HEK293 (cell line): ENCODE measurements at regions not wholly inside any gene's neighbourhood (a gene's known extent, or its start where the extent isn't known, plus 50 kb on each side); places are given as distances from the start of the nearest gene placed in this dataset.

Source experiments
- KLF1 ChIP-seq: fragments of 450-650 bp; formaldehyde crosslinking; IDR thresholded peaks from 2 replicates; pipeline ENCODE4 v1.5.1; 2016; ENCODE audit warnings: missing biosample characterization, missing genetic modification characterization
- REST ChIP-seq: fragments of 450-650 bp; formaldehyde crosslinking; IDR thresholded peaks from 2 replicates; pipeline ENCODE4 v1.5.1; 2016; ENCODE audit warnings: missing biosample characterization, missing genetic modification characterization
- ZBTB17 ChIP-seq: fragments of 450-650 bp; formaldehyde crosslinking; IDR thresholded peaks from 2 replicates; pipeline ENCODE4 v1.5.1; 2016; ENCODE audit warnings: missing biosample characterization, missing genetic modification characterization
- ZNF311 ChIP-seq: fragments of 450-650 bp; formaldehyde crosslinking; IDR thresholded peaks from 2 replicates; pipeline ENCODE4 v1.5.1; 2017; ENCODE audit warnings: missing biosample characterization, missing genetic modification characterization, borderline replicate concordance
- ZNF521 ChIP-seq: fragments of 450-650 bp; formaldehyde crosslinking; IDR thresholded peaks from 2 replicates; pipeline ENCODE4 v1.5.1; 2017; ENCODE audit warnings: missing biosample characterization, mild to moderate bottlenecking, missing genetic modification characterization
- ZNF549 ChIP-seq: fragments of 450-650 bp; IDR thresholded peaks from 2 replicates; pipeline ENCODE4 v1.5.1; 2018; ENCODE audit warnings: missing biosample characterization, missing genetic modification characterization, mild to moderate bottlenecking, inconsistent platforms, moderate library complexity
- ZNF561 ChIP-seq: fragments of 450-650 bp; IDR thresholded peaks from 2 replicates; pipeline ENCODE4 v1.5.1; 2018; ENCODE audit warnings: missing biosample characterization, missing genetic modification characterization, borderline replicate concordance
- ZNF658 ChIP-seq: fragments of 450-650 bp; formaldehyde crosslinking; IDR thresholded peaks from 2 replicates; pipeline ENCODE4; 2016; ENCODE audit warnings: missing biosample characterization, missing genetic modification characterization
- TF ChIP-seq, protein P1 (sequence below): fragments of 450-650 bp; formaldehyde crosslinking; IDR thresholded peaks from 2 replicates; pipeline ENCODE4 v1.5.1; 2016; ENCODE audit warnings: missing biosample characterization, missing genetic modification characterization
- TF ChIP-seq, protein P2 (sequence below): fragments of 450-650 bp; formaldehyde crosslinking; IDR thresholded peaks from 2 replicates; pipeline ENCODE4 v1.5.1; 2016; ENCODE audit warnings: missing biosample characterization, missing genetic modification characterization, low read depth

DNA sequence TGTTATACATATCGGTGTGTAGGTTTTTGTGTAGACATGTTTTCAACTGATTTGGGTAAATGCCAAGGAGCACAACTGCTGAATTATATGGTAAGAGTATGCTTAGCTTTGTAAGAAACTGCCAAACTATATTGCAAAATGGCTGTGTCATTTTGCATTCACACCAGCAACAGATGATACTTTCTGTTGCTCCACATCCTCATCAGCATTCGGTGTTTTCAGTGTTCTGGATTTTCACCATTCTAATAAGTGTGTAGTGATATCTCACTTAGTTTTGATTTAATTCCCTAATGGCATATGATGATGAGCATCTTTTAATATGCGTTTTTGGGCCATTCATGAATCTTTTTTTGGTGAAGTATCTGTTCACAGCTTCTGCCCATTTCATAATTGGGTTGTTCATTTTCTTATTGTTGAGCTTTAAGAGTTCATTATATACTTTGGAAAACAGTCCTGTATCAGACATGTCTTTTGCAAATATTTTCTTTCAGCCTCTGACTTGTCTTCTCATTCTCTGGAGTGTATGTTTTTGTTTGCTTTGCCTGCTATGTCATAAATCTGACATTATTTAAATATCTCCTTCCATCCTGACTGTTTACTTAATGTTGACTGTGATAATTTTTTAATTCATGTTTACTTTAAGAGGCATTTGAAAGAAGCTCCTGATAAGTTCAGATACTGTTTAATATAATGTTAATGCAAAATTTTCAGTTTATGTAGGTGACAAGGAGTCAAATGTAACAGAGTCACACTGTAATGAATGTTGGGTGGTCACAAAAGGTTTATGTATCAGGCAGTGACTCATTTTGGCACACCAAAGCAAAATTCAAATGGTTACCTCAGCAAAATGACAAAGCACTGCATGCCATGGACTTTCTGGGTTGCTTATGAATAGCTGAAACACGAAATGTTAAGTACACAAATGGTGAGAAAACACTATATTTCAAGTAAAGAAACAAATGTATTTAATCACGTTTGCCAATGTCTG lies 181.1 kb upstream of the DAB2 start:
- TF ChIP-seq KLF1: no peak
- TF ChIP-seq, protein P1, sequence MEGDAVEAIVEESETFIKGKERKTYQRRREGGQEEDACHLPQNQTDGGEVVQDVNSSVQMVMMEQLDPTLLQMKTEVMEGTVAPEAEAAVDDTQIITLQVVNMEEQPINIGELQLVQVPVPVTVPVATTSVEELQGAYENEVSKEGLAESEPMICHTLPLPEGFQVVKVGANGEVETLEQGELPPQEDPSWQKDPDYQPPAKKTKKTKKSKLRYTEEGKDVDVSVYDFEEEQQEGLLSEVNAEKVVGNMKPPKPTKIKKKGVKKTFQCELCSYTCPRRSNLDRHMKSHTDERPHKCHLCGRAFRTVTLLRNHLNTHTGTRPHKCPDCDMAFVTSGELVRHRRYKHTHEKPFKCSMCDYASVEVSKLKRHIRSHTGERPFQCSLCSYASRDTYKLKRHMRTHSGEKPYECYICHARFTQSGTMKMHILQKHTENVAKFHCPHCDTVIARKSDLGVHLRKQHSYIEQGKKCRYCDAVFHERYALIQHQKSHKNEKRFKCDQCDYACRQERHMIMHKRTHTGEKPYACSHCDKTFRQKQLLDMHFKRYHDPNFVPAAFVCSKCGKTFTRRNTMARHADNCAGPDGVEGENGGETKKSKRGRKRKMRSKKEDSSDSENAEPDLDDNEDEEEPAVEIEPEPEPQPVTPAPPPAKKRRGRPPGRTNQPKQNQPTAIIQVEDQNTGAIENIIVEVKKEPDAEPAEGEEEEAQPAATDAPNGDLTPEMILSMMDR: no peak
- TF ChIP-seq REST: no peak
- TF ChIP-seq ZNF549 (tag by site-specific recombination): no peak
- TF ChIP-seq ZNF311: no peak
- TF ChIP-seq ZBTB17: no peak
- no peak for TF ChIP-seq ZNF658 (tag by site-specific recombination)
- TF ChIP-seq ZNF561: no peak
- TF ChIP-seq, protein P2, sequence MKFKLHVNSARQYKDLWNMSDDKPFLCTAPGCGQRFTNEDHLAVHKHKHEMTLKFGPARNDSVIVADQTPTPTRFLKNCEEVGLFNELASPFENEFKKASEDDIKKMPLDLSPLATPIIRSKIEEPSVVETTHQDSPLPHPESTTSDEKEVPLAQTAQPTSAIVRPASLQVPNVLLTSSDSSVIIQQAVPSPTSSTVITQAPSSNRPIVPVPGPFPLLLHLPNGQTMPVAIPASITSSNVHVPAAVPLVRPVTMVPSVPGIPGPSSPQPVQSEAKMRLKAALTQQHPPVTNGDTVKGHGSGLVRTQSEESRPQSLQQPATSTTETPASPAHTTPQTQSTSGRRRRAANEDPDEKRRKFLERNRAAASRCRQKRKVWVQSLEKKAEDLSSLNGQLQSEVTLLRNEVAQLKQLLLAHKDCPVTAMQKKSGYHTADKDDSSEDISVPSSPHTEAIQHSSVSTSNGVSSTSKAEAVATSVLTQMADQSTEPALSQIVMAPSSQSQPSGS (tag by site-specific recombination): no peak
- TF ChIP-seq ZNF521 (tag by site-specific recombination): no peak
